ENCODE measurements at regions not wholly inside any gene's neighbourhood (a gene's known extent, or its start where the extent isn't known, plus 50 kb on each side); places are given as distances from the start of the nearest gene placed in this dataset.
"Not testable (repeated sequence)": the region's sequence is repeated elsewhere in the genome, so short reads cannot be mapped to it uniquely, and the experiment has no call there.

- no peak for DNase-seq
These were observed 228.0 kb upstream of the SLCO3A1 start for GRCh38 chr15:91625506-91625905.

GRCh38 chr15:91627473-91628278 is 225.8 kb upstream of the SLCO3A1 start:
- no peak for DNase-seq

DNA sequence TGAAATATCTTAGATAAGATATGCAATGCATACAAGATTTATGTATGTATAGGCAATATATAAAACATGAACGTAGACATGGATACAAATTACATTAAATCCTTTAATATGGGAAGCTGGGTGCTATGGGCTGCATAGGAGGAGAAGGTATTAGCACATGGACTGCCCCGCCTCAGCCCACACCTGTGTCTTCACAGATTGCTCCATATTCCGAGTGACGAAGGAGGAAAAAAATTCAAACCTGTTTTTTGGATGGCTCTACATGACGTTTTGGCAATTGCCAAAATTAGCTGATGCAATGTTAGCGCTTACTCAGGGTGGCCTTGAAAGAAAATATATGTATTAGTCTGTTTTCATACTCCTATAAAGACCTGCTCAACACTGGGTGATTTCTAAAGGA is 223.4 kb upstream of the SLCO3A1 start:
- DNase-seq: no peak

DNA sequence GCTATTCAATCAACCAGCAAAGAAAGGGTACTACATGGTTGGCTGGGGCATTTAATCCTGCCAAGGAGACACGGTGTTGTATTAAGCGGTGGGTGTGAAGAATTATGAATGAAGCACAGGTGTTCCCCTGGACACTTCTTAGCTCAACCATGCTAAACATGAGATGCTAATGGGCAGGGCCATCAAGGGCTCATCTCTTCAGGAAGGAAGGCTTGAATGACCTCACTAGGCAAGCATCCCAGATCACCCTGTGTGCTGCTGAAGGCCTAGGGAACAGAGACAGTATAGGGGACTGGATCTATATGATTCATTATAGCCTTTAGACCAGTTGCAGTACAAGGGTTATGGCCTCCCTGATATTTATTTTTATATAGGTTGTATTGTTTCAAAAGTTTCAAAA is 221.3 kb upstream of the SLCO3A1 start:
- no peak for DNase-seq

GRCh38 chr15:91632981-91633380 is 220.5 kb upstream of the SLCO3A1 start:
- DNase-seq: no peak

GRCh38 chr15:91634179-91634578 is 219.3 kb upstream of the SLCO3A1 start:
- DNase-seq: no peak

DNA sequence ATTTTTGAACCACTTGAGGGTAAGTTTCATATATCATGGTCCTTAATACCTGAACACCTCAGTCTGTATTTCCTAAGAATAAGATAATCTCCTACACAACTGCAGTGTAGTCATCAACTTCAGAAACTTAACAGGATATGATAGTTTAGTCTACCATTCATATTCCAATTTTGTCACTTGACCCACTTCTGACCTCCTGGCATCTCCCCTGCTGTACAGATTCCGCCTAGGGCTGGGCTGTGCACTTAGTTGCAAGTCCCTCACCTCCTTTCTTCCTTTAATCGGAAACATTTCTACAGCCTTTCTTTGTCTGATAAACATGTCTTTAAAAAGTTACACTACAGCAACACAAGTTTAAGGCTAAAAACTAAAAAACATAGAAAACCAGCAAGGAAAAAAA is 218.4 kb upstream of the SLCO3A1 start:
- DNase-seq: no peak

GRCh38 chr15:91635641-91636040 is 217.9 kb upstream of the SLCO3A1 start:
- DNase-seq: no peak

DNA sequence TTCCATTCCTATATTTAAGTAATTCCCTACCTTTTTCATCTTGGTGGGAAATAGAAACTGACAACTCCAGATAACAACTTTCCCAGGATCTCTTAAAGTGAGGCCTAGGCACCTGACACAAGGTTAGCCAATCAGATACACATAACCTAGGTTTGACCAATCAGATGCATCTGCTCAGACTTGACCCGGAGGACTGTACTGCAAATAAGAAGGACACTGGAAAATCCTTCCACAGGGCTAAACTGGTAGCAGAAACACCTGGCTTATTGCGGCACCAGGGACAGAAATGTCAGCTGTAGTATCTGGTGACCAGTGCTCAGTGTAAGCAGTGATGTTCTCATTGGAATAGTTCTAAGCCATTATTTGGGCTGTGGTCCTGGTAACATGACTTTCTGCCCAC is 204.5 kb upstream of the SLCO3A1 start:
- no peak for DNase-seq

- no peak for DNase-seq
These were observed 203.6 kb upstream of the SLCO3A1 start for GRCh38 chr15:91649831-91650321.

- no peak for DNase-seq
These were observed 202.3 kb upstream of the SLCO3A1 start for GRCh38 chr15:91651251-91651650.

DNA sequence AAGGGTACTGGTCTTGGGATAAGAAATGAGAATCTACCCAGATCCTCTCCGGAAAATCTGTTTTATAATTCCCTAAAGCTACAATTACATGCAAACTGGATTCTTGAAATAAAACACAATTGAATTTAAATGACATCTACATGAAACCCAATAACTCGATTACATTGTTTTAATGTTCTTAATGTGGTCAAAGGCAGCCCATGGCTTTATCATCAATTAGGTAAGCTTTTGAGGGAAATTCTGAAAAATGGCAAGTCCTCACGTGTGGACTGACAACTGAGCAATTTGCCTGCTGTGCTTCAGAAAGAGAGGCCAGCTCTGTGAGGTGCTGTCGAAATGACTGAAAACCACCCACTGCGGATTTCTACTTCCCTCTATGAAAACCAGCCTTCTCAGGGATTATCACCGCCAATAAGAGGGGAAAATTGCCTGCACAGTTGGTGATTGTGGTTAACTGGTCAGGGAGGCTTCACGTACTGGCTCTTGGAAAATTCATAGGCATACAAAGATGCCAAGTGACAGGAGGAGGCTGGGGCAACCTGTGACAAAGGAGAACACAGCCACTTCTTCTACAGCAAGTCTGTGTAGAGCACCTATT is 200.8 kb upstream of the SLCO3A1 start:
- DNase-seq: peak; percentile 16 to 30

DNA sequence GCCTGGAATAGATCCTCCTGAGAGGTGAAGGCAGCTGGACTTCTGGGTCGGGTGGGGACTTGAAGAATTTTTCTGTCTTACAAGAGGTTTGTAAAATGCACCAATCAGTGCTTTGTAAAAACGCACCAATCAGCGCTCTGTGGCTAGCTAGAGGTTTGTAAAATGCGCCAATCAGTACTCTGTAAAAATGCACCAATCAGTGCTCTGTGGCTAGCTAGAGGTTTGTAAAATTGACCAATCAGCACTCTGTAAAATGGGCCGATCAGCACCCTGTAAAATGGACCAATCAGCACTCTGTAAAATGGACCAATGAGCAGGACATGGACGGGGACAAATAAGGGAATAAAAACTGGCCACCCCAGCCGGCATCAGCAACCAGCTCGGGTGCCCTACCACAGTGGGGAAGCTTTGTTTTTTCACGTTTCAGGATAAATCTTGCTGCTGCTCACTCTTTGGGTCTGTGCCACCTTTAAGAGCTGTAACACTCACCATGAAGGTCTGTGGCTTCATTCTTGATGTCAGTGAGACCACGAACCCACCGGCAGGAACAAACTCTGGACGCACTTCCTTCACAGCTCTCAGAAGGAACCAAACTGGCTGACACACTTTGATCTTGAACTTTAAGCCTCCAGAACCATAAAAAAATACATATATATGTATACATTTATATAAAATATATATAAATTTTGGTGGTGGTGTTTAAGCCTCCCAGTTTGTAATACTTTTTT is 197.8 kb upstream of the SLCO3A1 start:
- not testable (repeated sequence) for DNase-seq

- no peak for DNase-seq
These were observed 193.3 kb upstream of the SLCO3A1 start for GRCh38 chr15:91660174-91660649.

GRCh38 chr15:91664224-91664836 is 189.2 kb upstream of the SLCO3A1 start:
- no peak for DNase-seq

GRCh38 chr15:91665212-91665611 is 188.3 kb upstream of the SLCO3A1 start:
- no peak for DNase-seq

DNA sequence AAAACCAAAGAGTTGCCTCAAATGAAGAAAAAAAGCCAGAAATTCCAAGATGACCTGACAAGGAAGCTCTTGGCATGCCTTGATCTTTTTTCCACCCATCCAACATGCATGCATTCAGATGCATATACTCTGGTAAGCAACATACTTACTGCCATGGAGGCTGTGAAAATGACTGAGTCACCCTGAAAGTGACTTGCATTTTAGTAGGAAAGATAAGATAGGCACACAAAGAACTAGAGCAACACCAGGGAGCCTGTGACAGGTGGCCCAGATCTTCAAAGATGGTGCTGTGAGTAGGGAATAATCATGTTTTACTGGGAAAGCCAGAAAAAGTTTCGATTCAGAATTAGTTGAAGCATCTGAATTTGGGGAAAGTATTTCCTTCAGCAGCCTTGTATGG is 185.1 kb upstream of the SLCO3A1 start:
- DNase-seq: no peak

- DNase-seq: no peak
These were observed 183.4 kb upstream of the SLCO3A1 start for GRCh38 chr15:91670108-91670507.

DNA sequence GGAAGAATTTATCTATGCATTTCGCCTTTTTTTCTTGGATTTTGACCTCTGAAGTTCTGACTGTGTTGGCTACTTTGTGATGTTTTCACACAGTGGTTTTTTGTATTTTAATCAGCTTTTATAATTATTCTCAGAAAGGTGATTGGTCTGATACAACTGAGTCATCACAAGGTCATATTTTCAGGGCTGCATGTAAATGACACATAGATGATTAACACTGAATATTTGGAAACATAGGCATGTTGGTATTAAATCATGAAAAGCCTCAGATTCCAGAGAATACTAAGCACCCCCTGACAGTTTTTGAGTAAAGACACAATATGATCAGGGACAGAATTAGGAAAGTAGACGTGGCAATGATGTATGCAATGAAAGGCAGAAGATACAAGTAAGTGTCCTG is 175.5 kb upstream of the SLCO3A1 start:
- DNase-seq: no peak

DNA sequence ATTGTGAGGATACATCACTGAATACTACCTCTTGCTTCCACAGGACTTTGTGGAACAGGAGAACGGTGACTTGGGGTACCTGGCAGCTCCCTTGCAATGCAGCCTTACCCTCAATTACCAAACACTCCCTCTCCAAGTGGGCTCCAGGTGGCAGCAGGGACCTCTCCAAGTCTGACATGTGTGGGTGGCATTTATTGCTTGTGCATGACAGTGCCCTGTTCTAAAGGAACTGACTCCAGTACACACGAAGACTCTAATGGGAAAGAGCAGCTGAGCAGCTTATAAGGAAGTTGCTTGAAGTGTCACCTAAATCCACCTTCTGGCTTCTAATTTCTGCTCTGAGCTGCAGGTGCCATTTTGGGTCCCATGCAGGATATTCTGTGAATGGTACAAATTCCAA is 174.1 kb upstream of the SLCO3A1 start:
- no peak for DNase-seq

- DNase-seq: no peak
These were observed 168.1 kb upstream of the SLCO3A1 start for GRCh38 chr15:91685436-91685835.

GRCh38 chr15:91688811-91689210 is 164.7 kb upstream of the SLCO3A1 start:
- DNase-seq: no peak

GRCh38 chr15:91689377-91689776 is 164.1 kb upstream of the SLCO3A1 start:
- DNase-seq: no peak
